Hepatocyte (in vitro differentiated cells): ENCODE measurements at regions not wholly inside any gene's neighbourhood (a gene's known extent, or its start where the extent isn't known, plus 50 kb on each side); places are given as distances from the start of the nearest gene placed in this dataset.

Experiments used
- DNase-seq: peaks from one replicate; pipeline ENCODE4 v3.0.0-alpha.2; 2016; ENCODE audit warnings: low spot score
- H2AFZ ChIP-seq: fragments of 200-600 bp; sonication (generic); 2 replicates; pipeline ENCODE4 v1.6.0; 2016; ENCODE audit warnings: antibody characterized with exemption, mild to moderate bottlenecking
- H3K27ac ChIP-seq: fragments of 200-600 bp; sonication (generic); 2 replicates; pipeline ENCODE4 v1.5.1; 2016; ENCODE audit warnings: mild to moderate bottlenecking
- H3K27me3 ChIP-seq: fragments of 200-600 bp; sonication (generic); 2 replicates; pipeline ENCODE4 v1.6.1; 2016
- H3K36me3 ChIP-seq: fragments of 200-600 bp; sonication (generic); replicated peaks from 2 replicates; pipeline ENCODE4 v1.5.1; 2016; ENCODE audit warnings: low read depth; ENCODE audit not compliant: insufficient read depth
- H3K4me1 ChIP-seq: fragments of 200-600 bp; sonication (generic); 2 replicates; pipeline ENCODE4 v1.5.1; 2016; ENCODE audit warnings: mild to moderate bottlenecking, moderate library complexity; ENCODE audit not compliant: insufficient read depth
- H3K4me2 ChIP-seq: fragments of 200-600 bp; sonication (generic); 2 replicates; pipeline ENCODE4 v1.6.0; 2016
- H3K4me3 ChIP-seq: fragments of 200-600 bp; sonication (generic); 2 replicates; pipeline ENCODE4 v1.5.1; 2016; ENCODE audit warnings: mild to moderate bottlenecking
- H3K79me2 ChIP-seq: fragments of 200-600 bp; sonication (generic); 2 replicates; pipeline ENCODE4 v1.6.0; 2017; ENCODE audit warnings: mild to moderate bottlenecking
- H3K9me2 ChIP-seq: fragments of 200-600 bp; sonication (generic); replicated peaks from 2 replicates; pipeline ENCODE4 v1.6.0; 2017; ENCODE audit warnings: mild to moderate bottlenecking; ENCODE audit not compliant: insufficient read depth
- H3K9me3 ChIP-seq: fragments of 200-600 bp; sonication (generic); 2 replicates; pipeline ENCODE4 v1.5.1; 2016; ENCODE audit warnings: low read depth, mild to moderate bottlenecking
- H4K20me1 ChIP-seq: fragments of 200-600 bp; sonication (generic); 2 replicates; pipeline ENCODE4 v1.6.0; 2016; ENCODE audit warnings: mild to moderate bottlenecking; ENCODE audit not compliant: insufficient read depth, poor library complexity, severe bottlenecking
- CTCF ChIP-seq: fragments of 200-600 bp; sonication (generic); IDR thresholded peaks from 2 replicates; pipeline ENCODE4 v1.5.1; 2016; ENCODE audit warnings: antibody characterized with exemption, mild to moderate bottlenecking; ENCODE audit not compliant: poor library complexity
- EZH2 ChIP-seq: fragments of 200-600 bp; sonication (generic); IDR thresholded peaks from 2 replicates; pipeline ENCODE4 v1.6.1; 2016; ENCODE audit warnings: antibody characterized with exemption, mild to moderate bottlenecking, borderline replicate concordance
- EZH2phosphoT487 ChIP-seq: fragments of 200-600 bp; sonication (generic); IDR thresholded peaks from one replicate; pipeline ENCODE4 v1.6.1; 2018; ENCODE audit warnings: antibody characterized with exemption, mild to moderate bottlenecking, low read depth, moderate library complexity; ENCODE audit not compliant: unreplicated experiment, severe bottlenecking
- WGBS: methylation state at CpG from one replicate; pipeline ENCODE4 v1.1.6; 2016; ENCODE audit warnings: low lambda C conversion rate; ENCODE audit errors: missing lambda C conversion rate; 5-methylcytosine and 5-hydroxymethylcytosine counted together

- Histone ChIP-seq H3K4me1 (no peaks in the 10 kb centered on the region), H3K4me3 (no peak overlapping the region), H4K20me1 (no peaks in the 10 kb centered on the region), H3K9me3 (no peaks in the 10 kb centered on the region), H3K27me3 (no peaks in the 10 kb centered on the region), H3K4me2 (no peak overlapping the region), H3K36me3 (no peaks in the 10 kb centered on the region), H3K27ac (no peak overlapping the region), H3K79me2 (no peaks in the 10 kb centered on the region), H3K9me2 (no peaks in the 10 kb centered on the region), H2AFZ (no peak overlapping the region)
- 86% methylated on average over 4 of the region's 4 CpGs for WGBS
- no peak for DNase-seq
- TF ChIP-seq EZH2 (no peak), CTCF (no peak), EZH2phosphoT487 (no peak)
Measured at GRCh38 chr13:76656500-76656899, 229.7 kb downstream of the KCTD12 start.

- Histone ChIP-seq H3K79me2 (no peaks in the 10 kb centered on the region), H4K20me1 (no peaks in the 10 kb centered on the region), H3K4me1 (no peaks in the 10 kb centered on the region), H3K9me2 (no peaks in the 10 kb centered on the region), H3K27ac (no peak overlapping the region), H3K4me3 (no peak overlapping the region), H3K27me3 (no peaks in the 10 kb centered on the region), H2AFZ (no peak overlapping the region), H3K4me2 (no peak overlapping the region), H3K36me3 (no peaks in the 10 kb centered on the region), H3K9me3 (no peaks in the 10 kb centered on the region)
- no peak for TF ChIP-seq CTCF
- DNase-seq, result no peak
- WGBS, result 77% methylated on average over 2 of the region's 2 CpGs
Measured at GRCh38 chr13:76656056-76656455, 230.1 kb downstream of the KCTD12 start.

GRCh38 chr13:76654263-76654662, 231.9 kb downstream of the KCTD12 start:
- H3K9me2 ChIP-seq, result no peaks in the 10 kb centered on the region
- H3K4me3 ChIP-seq, result no peak overlapping the region
- H3K4me1 ChIP-seq, result no peaks in the 10 kb centered on the region
- H2AFZ ChIP-seq, result no peak overlapping the region
- no peaks in the 10 kb centered on the region for H3K36me3 ChIP-seq
- no peak overlapping the region for H3K4me2 ChIP-seq
- no peaks in the 10 kb centered on the region for H3K9me3 ChIP-seq
- no peak overlapping the region for H3K27ac ChIP-seq
- 93% methylated on average over 2 of the region's 2 CpGs for WGBS
- no peak for DNase-seq
- no peaks in the 10 kb centered on the region for H3K27me3 ChIP-seq
- H4K20me1 ChIP-seq, result no peaks in the 10 kb centered on the region
- H3K79me2 ChIP-seq, result no peaks in the 10 kb centered on the region
- no peak for TF ChIP-seq CTCF
- no peak for TF ChIP-seq EZH2phosphoT487
- no peak for TF ChIP-seq EZH2

- Histone ChIP-seq H4K20me1 (no peaks in the 10 kb centered on the region), H3K36me3 (no peaks in the 10 kb centered on the region), H3K4me1 (no peaks in the 10 kb centered on the region), H3K27ac (no peak overlapping the region), H3K4me3 (no peak overlapping the region), H3K79me2 (no peaks in the 10 kb centered on the region), H3K4me2 (no peak overlapping the region), H3K27me3 (no peaks in the 10 kb centered on the region), H2AFZ (no peak overlapping the region), H3K9me3 (no peaks in the 10 kb centered on the region), H3K9me2 (no peaks in the 10 kb centered on the region)
- 100% methylated on average over 1 of the region's 1 CpG for WGBS
- no peak for DNase-seq
- no peak for TF ChIP-seq EZH2
- TF ChIP-seq EZH2phosphoT487, result no peak
- TF ChIP-seq CTCF, result no peak
Measured at GRCh38 chr13:76651286-76651685, 234.9 kb downstream of the KCTD12 start.
